ENCODE measurements at regions not wholly inside any gene's neighbourhood (a gene's known extent, or its start where the extent isn't known, plus 50 kb on each side); places are given as distances from the start of the nearest gene placed in this dataset.
"Not testable (repeated sequence)": the region's sequence is repeated elsewhere in the genome, so short reads cannot be mapped to it uniquely, and the experiment has no call there.

GRCh38 chr4:124070688-124071484 lies 641.6 kb downstream of the ANKRD50 start:
- no peak for DNase-seq

DNA sequence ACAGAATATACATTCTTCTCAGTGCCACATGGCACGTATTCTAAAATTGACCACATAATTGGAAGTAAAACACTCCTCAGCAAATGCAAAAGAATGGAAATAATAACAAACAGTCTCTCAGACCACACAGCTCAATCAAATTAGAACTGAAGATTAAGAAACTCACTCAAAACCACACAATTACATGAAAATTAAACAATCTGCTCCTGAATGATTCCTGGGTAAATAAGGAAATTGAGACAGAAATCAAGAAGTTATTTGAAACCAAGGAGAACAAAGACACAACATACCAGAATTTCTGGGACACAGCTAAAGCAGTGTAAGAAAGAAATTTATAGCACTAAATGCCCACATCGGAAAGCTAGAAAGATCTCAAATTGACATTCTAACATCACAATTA lies 637.3 kb downstream of the ANKRD50 start:
- DNase-seq: not testable (repeated sequence)

DNA sequence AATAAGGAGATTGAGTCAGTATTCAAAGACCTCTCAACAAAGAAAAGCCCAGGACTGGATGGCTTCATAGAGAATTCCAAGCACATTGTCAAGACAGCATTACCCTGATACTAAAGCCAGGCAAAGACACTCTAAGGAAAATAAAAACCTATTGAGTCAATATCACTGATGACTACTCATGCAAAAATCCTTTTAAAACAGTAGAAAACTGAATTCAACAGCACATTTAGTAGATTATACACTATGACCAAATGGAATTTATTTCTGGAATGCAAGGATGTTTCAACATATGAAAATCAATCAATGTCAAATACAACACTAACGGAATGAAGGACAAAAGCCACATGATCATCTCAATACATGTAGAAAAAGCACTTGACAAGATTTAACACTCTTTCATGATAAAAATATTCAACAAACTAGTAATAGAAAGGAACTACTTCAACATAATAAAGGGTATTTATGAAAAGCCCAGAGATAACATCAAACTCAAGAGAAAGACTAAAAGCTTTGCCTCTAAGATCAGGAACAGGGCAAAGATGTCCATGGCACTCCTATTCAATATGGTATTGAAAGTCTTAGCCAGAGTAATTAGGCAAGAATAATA lies 633.3 kb downstream of the ANKRD50 start:
- no peak for DNase-seq

DNA sequence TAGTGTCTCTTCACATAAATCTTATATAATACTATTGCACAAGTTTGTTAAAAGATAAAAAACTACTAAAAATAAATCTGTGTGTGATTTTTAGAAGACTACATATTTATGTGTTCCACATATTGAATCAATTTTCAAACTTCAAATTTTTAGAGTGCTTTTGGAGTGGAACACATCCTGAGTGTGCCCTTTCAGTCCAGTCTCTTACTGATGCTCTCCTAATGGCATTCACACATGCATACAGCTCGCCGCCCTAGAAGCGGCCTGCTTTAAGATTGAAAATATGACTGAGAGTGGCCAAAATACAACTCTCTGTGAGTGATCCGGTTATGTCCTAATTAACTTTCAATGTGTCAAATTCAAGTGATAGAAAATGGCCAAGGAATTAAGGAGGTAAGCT lies 628.8 kb downstream of the ANKRD50 start:
- DNase-seq: no peak

DNA sequence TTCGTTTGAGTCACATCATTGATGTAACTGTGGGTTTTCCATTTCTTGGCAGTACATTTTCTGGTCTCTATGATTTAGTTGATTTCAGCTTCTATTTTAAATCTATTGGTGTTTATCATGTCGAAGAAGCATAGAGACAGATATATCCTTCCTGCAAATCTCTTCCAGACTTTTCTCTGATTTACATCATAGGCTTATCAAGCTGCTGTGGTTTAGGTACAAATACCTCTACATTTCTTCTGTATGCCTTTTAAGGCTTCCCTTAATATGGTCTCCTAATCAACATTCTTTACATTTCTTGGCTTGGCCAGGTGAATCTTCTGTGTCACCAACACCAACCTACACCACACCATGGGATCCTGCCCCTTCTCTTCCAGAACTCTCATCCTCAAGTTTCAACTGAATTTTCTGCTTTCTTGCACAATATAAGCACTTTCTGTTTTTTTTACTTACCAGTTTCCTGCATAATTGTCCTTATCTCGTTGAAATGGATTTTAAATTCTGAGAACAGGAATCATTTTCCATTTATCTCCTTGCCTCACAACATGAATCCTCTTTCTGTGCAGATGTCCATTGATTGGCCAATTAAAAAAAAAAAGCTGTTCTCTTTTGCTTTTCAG lies 626.9 kb downstream of the ANKRD50 start:
- no peak for DNase-seq

GRCh38 chr4:124090021-124090420 lies 622.5 kb downstream of the ANKRD50 start:
- no peak for DNase-seq

DNA sequence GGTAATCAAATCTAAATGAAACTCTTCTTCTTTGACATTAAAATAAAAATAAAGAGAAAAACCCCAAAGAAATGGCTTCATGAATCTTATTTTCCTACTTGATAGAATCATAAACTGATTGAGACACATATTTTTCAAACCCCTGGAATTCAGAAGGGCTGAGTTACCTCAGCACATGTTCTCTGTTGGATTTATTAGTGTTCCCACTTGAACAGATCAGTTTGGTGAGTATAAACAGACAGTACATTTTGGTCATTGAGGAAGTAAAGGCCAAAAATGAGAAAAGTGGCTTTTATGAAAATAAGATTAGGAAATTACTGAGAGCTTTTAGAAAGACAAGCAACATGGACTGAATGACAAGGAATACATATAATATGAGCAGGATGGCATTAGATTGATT lies 620.4 kb downstream of the ANKRD50 start:
- DNase-seq: no peak

GRCh38 chr4:124092541-124092984 lies 620.0 kb downstream of the ANKRD50 start:
- DNase-seq: no peak

DNA sequence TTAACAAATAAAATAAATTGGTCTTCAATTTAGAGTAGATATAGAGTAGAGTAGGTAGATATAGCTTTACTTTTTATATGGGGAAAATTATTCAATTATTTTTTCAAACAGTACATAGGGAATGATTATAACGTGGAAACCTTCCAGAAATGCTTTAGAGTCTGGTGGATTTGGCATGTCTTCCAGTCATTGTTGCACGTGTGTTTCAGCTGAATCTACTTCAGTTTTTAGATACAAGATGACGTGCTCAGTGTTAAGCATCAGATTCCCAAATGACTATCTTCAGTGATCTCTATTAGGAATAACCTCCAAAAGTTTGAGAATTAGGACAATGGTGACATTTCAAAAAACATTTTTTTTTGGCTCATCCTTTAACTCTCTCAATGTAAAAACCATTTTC lies 616.9 kb downstream of the ANKRD50 start:
- no peak for DNase-seq

GRCh38 chr4:124096290-124096689 lies 616.2 kb downstream of the ANKRD50 start:
- no peak for DNase-seq

DNA sequence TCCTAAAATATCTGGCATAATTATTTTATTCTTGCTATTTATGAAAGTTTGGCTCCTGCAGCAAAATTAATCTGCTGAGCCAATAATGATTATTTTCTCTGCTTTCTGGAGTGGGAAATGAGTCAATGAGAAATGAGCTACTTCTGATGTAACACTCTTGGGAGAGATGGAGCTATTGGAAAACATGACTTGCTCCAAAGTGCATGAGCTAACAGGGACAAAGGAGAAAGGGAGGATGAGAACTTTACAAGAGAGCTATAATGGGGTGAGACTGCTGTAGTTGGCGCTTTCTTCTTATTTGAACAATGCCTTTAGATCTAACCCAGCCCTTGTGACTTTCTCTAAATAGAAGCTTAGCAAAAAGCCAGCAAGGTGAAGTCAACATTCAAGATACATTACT lies 615.1 kb downstream of the ANKRD50 start:
- DNase-seq: no peak

GRCh38 chr4:124104101-124104500 lies 608.4 kb downstream of the ANKRD50 start:
- no peak for DNase-seq

- no peak for DNase-seq
Observed at GRCh38 chr4:124104628-124105027, 607.9 kb downstream of the ANKRD50 start.

DNA sequence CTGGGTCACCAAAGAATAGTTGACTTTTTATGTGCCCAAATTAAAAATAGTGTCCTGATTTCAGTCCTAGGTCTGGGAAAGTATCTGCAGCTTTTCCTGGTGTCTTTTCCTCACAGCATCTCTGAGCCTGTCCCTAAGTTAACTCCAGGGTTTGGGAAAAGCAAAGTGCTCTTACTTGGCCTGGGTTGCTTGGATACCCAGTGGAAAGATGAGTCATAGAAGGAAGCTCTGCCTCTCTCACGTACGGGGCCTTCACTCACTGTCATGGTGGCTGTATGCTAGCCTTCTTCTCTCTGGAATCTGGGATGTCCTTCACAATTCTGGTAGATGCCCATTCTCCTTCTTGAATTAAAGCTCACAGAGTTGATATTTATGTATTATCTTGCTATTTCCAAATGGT lies 607.3 kb downstream of the ANKRD50 start:
- DNase-seq: no peak

GRCh38 chr4:124111411-124111810 lies 601.1 kb downstream of the ANKRD50 start:
- no peak for DNase-seq

DNA sequence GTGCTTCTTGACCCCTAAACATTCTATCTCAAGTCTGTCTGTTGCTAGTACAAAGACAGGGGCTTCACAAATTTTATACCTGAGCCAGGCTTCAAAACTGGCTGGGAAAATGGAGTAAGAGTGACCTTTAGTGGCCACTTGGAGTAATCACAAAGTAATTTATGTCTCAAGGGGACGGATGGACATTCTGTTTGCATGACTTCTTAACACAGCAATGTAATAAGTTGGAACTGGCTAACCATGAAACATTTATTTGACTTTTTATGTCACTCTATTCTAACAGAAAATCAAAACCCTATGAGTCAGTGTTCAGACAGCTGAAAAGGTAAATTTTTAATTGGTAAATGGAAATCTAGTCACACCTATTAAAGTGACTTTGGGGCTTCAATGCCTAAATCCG lies 600.6 kb downstream of the ANKRD50 start:
- DNase-seq: no peak

DNA sequence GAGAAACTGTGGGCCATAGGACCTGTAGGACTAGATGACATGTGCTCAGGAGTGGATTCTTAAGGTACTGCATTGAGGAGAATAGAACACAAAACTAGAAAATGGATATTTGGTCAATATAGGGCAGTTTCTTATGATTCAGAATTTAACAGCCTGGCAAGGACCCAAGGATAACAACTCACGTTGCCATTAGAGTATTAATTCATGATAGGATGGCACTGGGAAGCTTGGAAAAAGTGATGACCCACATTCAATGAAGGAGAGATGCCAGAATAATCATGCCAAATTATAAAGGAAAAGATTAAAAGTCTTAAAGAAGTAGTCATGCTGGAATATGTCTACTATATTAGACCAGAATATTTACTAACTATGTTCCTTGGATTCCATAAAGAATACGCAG lies 594.5 kb downstream of the ANKRD50 start:
- no peak for DNase-seq

GRCh38 chr4:124121461-124121971 lies 591.0 kb downstream of the ANKRD50 start:
- DNase-seq: no peak

DNA sequence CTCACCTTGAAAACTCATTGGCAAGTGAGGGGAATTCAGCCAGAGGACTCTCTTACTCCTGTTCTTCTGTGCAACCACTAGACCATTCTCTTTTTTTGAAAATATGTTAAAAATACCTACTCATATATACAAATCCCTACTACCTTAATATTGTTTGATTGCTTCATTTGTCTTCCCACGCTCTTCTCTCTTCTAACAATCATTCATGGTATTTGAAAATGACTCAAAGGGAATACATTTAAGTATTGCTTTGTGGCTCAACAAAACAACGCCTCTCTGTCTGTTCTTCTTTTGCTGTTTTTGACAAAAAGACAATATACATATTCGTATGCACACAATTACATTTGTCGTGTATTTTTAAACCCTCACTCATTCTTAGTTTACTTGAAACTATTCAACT lies 589.4 kb downstream of the ANKRD50 start:
- DNase-seq: no peak

GRCh38 chr4:124123721-124124120 lies 588.8 kb downstream of the ANKRD50 start:
- DNase-seq: no peak

DNA sequence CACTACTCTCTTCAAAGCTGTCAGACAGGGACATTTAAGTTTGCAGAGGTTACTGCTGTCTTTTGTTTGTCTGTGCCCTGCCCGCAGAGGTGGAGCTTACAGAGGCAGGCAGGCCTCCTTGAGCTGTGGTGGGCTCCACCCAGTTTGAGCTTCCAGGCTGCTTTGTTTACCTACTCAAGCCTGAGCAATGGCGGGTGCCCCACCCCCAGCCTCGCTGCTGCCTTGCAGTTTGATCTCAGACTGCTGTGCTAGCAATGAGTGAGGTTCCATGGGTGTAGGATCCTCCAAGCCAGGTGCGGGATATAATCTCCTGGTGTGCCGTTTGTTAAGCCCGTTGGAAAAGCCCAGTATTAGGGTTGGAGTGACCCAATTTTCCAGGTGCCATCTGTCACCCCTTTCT lies 581.2 kb downstream of the ANKRD50 start:
- DNase-seq: not testable (repeated sequence)

- no peak for DNase-seq
Observed at GRCh38 chr4:124132161-124132560, 580.4 kb downstream of the ANKRD50 start.

- no peak for DNase-seq
Observed at GRCh38 chr4:124133753-124134152, 578.8 kb downstream of the ANKRD50 start.

- DNase-seq: no peak
Observed at GRCh38 chr4:124135409-124135813, 577.1 kb downstream of the ANKRD50 start.
